HepG2 (cell line): ENCODE measurements at regions not wholly inside any gene's neighbourhood (a gene's known extent, or its start where the extent isn't known, plus 50 kb on each side); places are given as distances from the start of the nearest gene placed in this dataset.
A peak's percentile ranks its signal among the peaks of the same experiment; 100 is the strongest.

Source experiments
- ATAC-seq: fragments of 200-7000 bp; cut with Tn5 transposase; 3 replicates; pipeline ENCODE4 v1.9.1; 2020; ENCODE audit warnings: mild to moderate bottlenecking, moderate library complexity
- BruUV-seq: library from RNA; stranded (reverse); fragments of 400-500 nt; replicated peaks from 2 replicates; lab custom pipeline; 2021; lab: Mats Ljungman, UMichigan
- CTCF ChIA-PET: fragments of 300-600 bp; formaldehyde crosslinking; extraction: SDS; loops from one replicate; lab custom pipeline; 2021; ENCODE audit warnings: low total read pairs, inconsistent platforms, low intra/inter-chr PET ratio; lab: Yijun Ruan, JAX
- POLR2A ChIA-PET: fragments of 350-600 bp; sonication (Branson Sonifier 250); formaldehyde crosslinking; loops from one replicate; lab custom pipeline; 2020; ENCODE audit warnings: antibody characterized with exemption, inconsistent platforms; lab: Yijun Ruan, JAX
- DNase-seq: peaks from one replicate; pipeline ENCODE4 v3.0.0-alpha.2; 2015; ENCODE audit warnings: low spot score
- FAIRE-seq: peaks from 3 replicates; lab custom pipeline; 2011; peaks lifted over from hg19 to GRCh38; lab: Jason Lieb, UNC
- H2AFZ ChIP-seq: one replicate; pipeline ENCODE4 v1.6.1; 2011; ENCODE audit warnings: low read length, inconsistent platforms
- H3K27ac ChIP-seq: fragments of 300-600 bp; 3 replicates; pipeline ENCODE4 v1.8.0; 2011; ENCODE audit warnings: mixed run types, mild to moderate bottlenecking, mixed read lengths, low read length, inconsistent platforms; ENCODE audit not compliant: insufficient read depth; ENCODE audit errors: extremely low read length
- H3K27me3 ChIP-seq, 2 experiments: fragments of 200-600 bp in 1 of 2; 2 replicates in 1 of 2; 3 replicates in 1 of 2; pipeline versions ENCODE4 v1.6.0 to v1.8.0; 2011; ENCODE audit warnings: low read length in 2 of 2, mild to moderate bottlenecking in 2 of 2, moderate library complexity in 2 of 2, inconsistent platforms in 1 of 2; ENCODE audit not compliant: insufficient read depth in 2 of 2, control insufficient read depth in 1 of 2
- H3K36me3 ChIP-seq, 2 experiments: fragments of 200-600 bp in 1 of 2; replicated peaks in 1 of 2; 2 replicates in 1 of 2; 3 replicates in 1 of 2; pipeline versions ENCODE4 v1.5.1 to v1.8.0; 2011; ENCODE audit warnings: low read length in 2 of 2, inconsistent platforms in 1 of 2; ENCODE audit not compliant: insufficient read depth in 2 of 2, control insufficient read depth in 1 of 2
- H3K4me1 ChIP-seq: 2 replicates; pipeline ENCODE4 v1.5.1; 2012; ENCODE audit warnings: low read length, inconsistent platforms; ENCODE audit not compliant: insufficient read depth
- H3K4me2 ChIP-seq: 2 replicates; pipeline ENCODE4 v1.6.0; 2011; ENCODE audit warnings: low read depth, low read length, inconsistent platforms
- H3K4me3 ChIP-seq, 3 experiments: fragments of 200-600 bp in 1 of 3; sonication (generic), shearing (Covaris generic) in 1 of 3; replicated peaks in 1 of 3; 2 replicates each; pipeline ENCODE4 v1.5.1; 2011 to 2016; ENCODE audit warnings: low read length in 3 of 3, inconsistent platforms in 2 of 3, low read depth in 2 of 3, mild to moderate bottlenecking in 2 of 3, control low read depth in 1 of 3, mixed read lengths in 1 of 3; ENCODE audit not compliant: insufficient read depth in 1 of 3
- H3K79me2 ChIP-seq: one replicate; pipeline ENCODE4 v1.6.1; 2011; ENCODE audit warnings: low read length, inconsistent platforms; ENCODE audit not compliant: insufficient read depth
- H3K9ac ChIP-seq: 2 replicates; pipeline ENCODE4 v1.6.0; 2011; ENCODE audit warnings: mild to moderate bottlenecking, low read depth, low read length, inconsistent platforms; ENCODE audit not compliant: insufficient read depth
- H3K9me3 ChIP-seq: 2 replicates; pipeline ENCODE4 v1.5.1; 2012; ENCODE audit warnings: mild to moderate bottlenecking, low read length
- H4K20me1 ChIP-seq: 2 replicates; pipeline ENCODE4 v1.6.0; 2011; ENCODE audit warnings: inconsistent platforms, mild to moderate bottlenecking, low read length, moderate library complexity; ENCODE audit not compliant: insufficient read depth
- ARNT ChIP-seq: fragments of 450-650 bp; IDR thresholded peaks from 2 replicates; pipeline ENCODE4 v1.6.1; 2017
- CENPX ChIP-seq: sonication (generic); formaldehyde crosslinking; IDR thresholded peaks from 2 replicates; pipeline ENCODE4 v1.9.0; 2021; ENCODE audit warnings: mild to moderate bottlenecking, missing genetic modification reagents, moderate library complexity
- HMG20A ChIP-seq: IDR thresholded peaks from 2 replicates; pipeline ENCODE4 v1.6.1; 2016; ENCODE audit warnings: borderline replicate concordance
- HNRNPK ChIP-seq: fragments of 200-400 bp; formaldehyde crosslinking; IDR thresholded peaks from 2 replicates; pipeline ENCODE4 v1.6.1; 2018; ENCODE audit warnings: low read length, low read depth, moderate library complexity, mild to moderate bottlenecking; ENCODE audit not compliant: poor library complexity, severe bottlenecking
- MYNN ChIP-seq: sonication (generic); formaldehyde crosslinking; IDR thresholded peaks from 2 replicates; pipeline ENCODE4 v1.4.0; 2020; ENCODE audit warnings: mild to moderate bottlenecking, low read depth, missing genetic modification reagents
- NFYB ChIP-seq: sonication (generic); formaldehyde crosslinking; IDR thresholded peaks from 2 replicates; pipeline ENCODE4 v1.4.0; 2020; ENCODE audit warnings: missing genetic modification reagents
- RBFOX2 ChIP-seq: fragments of 200-400 bp; formaldehyde crosslinking; IDR thresholded peaks from 2 replicates; pipeline ENCODE4 v1.6.1; 2017; ENCODE audit warnings: low read depth, mild to moderate bottlenecking, low read length
- SAFB2 ChIP-seq: sonication (generic); formaldehyde crosslinking; IDR thresholded peaks from 2 replicates; pipeline ENCODE4 v1.5.1; 2020; ENCODE audit warnings: missing genetic modification reagents, low read depth, mild to moderate bottlenecking, borderline replicate concordance
- SOX13 ChIP-seq, 3 experiments: fragments of 450-650 bp in 1 of 3; sonication (generic) in 1 of 3; formaldehyde crosslinking in 1 of 3; IDR thresholded peaks in 2 of 3; conservative IDR thresholded peaks in 1 of 3; 2 replicates each; pipeline versions ENCODE4 v1.5.0 to v1.6.1; 2016 to 2020; ENCODE audit warnings: antibody characterized with exemption in 1 of 3, mild to moderate bottlenecking in 1 of 3, missing compliant biosample characterization in 1 of 3, missing genetic modification reagents in 1 of 3, moderate library complexity in 1 of 3
- ZFP41 ChIP-seq: sonication (generic); formaldehyde crosslinking; IDR thresholded peaks from 2 replicates; pipeline ENCODE4 v1.4.0; 2020; ENCODE audit warnings: mild to moderate bottlenecking, missing genetic modification reagents, borderline replicate concordance
- ZKSCAN1 ChIP-seq: fragments of 150-350 bp; IDR thresholded peaks from 2 replicates; pipeline ENCODE4 v1.6.1; 2014; ENCODE audit warnings: low read length
- ZNF253 ChIP-seq: sonication (generic); formaldehyde crosslinking; IDR thresholded peaks from 2 replicates; pipeline ENCODE4 v1.8.0; 2022; ENCODE audit warnings: mild to moderate bottlenecking, missing genetic modification reagents, borderline replicate concordance
- ZNF34 ChIP-seq: sonication (generic); formaldehyde crosslinking; IDR thresholded peaks from 2 replicates; pipeline ENCODE4 v1.4.0; 2020; ENCODE audit warnings: mild to moderate bottlenecking, missing genetic modification reagents, borderline replicate concordance
- ZNF350 ChIP-seq: sonication (generic); formaldehyde crosslinking; IDR thresholded peaks from 2 replicates; pipeline ENCODE4 v1.4.0; 2020; ENCODE audit warnings: mild to moderate bottlenecking, low read depth, missing genetic modification reagents, borderline replicate concordance
- ZNF44 ChIP-seq: sonication (generic); formaldehyde crosslinking; IDR thresholded peaks from 2 replicates; pipeline ENCODE4 v1.5.1; 2020; ENCODE audit warnings: mild to moderate bottlenecking, missing genetic modification reagents
- ZNF629 ChIP-seq: sonication (generic); formaldehyde crosslinking; conservative IDR thresholded peaks from 2 replicates; pipeline ENCODE4 v1.5.0; 2020; ENCODE audit warnings: missing genetic modification reagents
- ZNF777 ChIP-seq: sonication (generic); formaldehyde crosslinking; IDR thresholded peaks from 2 replicates; pipeline ENCODE4 v1.4.0; 2020; ENCODE audit warnings: missing genetic modification reagents
- ZNF782 ChIP-seq: sonication (generic); formaldehyde crosslinking; IDR thresholded peaks from 2 replicates; pipeline ENCODE4 v1.4.0; 2020; ENCODE audit warnings: missing genetic modification reagents, mild to moderate bottlenecking, borderline replicate concordance
- WGBS: methylation state at CpG from one replicate; pipeline ENCODE4 v1.1.6; 2017; ENCODE audit warnings: low lambda C conversion rate; 5-methylcytosine and 5-hydroxymethylcytosine counted together
- in situ Hi-C: cut with HindIII; loops from 2 replicates; pipeline ENCODE4 v1.10.0; 2017; ENCODE audit warnings: low pct_unique_long_range_greater_than_20kb; ENCODE audit not compliant: extremely low pct_ligation_motif_present
- intact Hi-C: fragments of 100-400 bp; cut with micrococcal nuclease; formaldehyde crosslinking; loops from one replicate; pipeline ENCODE4 v1.10.0; 2022; ENCODE audit not compliant: unreplicated experiment
- TF ChIP-seq, protein P1 (sequence below): sonication (generic); formaldehyde crosslinking; IDR thresholded peaks from 2 replicates; pipeline ENCODE4 v1.9.0; 2021; ENCODE audit warnings: missing genetic modification reagents, mild to moderate bottlenecking, borderline replicate concordance
- TF ChIP-seq, protein P2 (sequence below): sonication (generic); formaldehyde crosslinking; IDR thresholded peaks from 2 replicates; pipeline ENCODE4 v1.5.0; 2020; ENCODE audit warnings: missing genetic modification reagents
- TF ChIP-seq, protein P3 (sequence below): sonication (generic); formaldehyde crosslinking; IDR thresholded peaks from 2 replicates; pipeline ENCODE4 v1.4.0; 2020; ENCODE audit warnings: mild to moderate bottlenecking, missing genetic modification reagents

DNA sequence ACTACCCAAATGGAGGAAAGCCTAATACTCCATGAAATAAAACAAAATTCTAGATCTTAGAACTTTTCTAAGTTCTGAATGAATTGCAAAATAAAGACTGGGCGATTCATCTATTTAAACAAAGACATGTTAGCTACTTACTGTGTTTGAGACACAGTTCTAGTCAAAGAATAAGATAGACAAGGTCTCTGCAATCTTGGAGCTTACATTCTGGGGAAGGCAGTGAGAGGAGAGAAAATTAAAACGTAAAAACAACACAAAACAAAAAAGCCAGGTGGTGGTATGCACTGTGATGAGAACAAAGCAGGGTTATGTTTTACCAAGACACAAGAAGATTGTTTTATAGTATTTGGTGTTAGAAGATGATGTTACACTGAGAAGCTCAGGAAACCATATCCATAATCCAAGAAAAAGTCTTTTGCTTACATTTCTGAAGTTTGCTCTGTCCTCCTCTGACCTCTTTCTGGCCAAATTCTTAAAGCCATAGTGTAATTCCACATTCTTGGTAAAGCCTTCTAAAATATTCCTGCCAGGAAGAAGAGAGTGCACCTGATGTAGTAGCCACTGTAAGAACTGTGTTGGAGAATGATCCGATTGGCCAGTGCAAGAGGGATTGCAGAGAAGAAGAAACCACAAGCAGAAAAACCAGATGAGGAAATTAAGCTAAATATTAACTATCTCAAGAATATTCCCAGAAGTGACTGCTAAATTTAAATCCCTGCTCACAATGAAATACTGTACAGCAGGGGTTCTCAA is 218.4 kb downstream of the PCSK1 start:
- H2AFZ ChIP-seq, result no peak overlapping the region
- intact Hi-C loops (no loop called here), in situ Hi-C loops (no loop called here)
- H3K36me3 ChIP-seq, result no peaks in the 10 kb centered on the region
- H4K20me1 ChIP-seq, result no peaks in the 10 kb centered on the region
- H3K9me3 ChIP-seq, result no peaks in the 10 kb centered on the region
- peak overlapping the region; percentile 48; the same call in 1 of the 2 replicates for H3K9ac ChIP-seq
- peak overlapping the region in 1 of 3 experiments; percentile 4; a peak in 2 of 6 replicates for H3K4me3 ChIP-seq
- 72% methylated on average over 3 of the region's 3 CpGs for WGBS
- DNase-seq (peak; percentile 28), ATAC-seq (no peak), FAIRE-seq (no peak)
- ChIA-PET CTCF (no interaction called here), POLR2A (interaction anchor here (0.6 to 2.1 kb wide), 6 partner anchors 9 to 228 kb away, joined by 3 to 15 read pairs (median 4); no protein-coding TSS in a partner anchor)
- H3K27me3 ChIP-seq, result no peaks in the 10 kb centered on the region
- H3K4me2 ChIP-seq, result peak overlapping the region; percentile 55
- H3K79me2 ChIP-seq, result no peaks in the 10 kb centered on the region
- TSS peak; percentile 86 for BruUV-seq
- H3K27ac ChIP-seq, result no peak overlapping the region
- H3K4me1 ChIP-seq, result peaks cover 16% of the 10 kb centered on the region
- TF ChIP-seq ZFP41 (CRISPR knock-in tag), result no peak
- TF ChIP-seq ZKSCAN1, result no peak
- TF ChIP-seq ZNF44 (CRISPR knock-in tag), result no peak
- TF ChIP-seq ZNF253 (CRISPR knock-in tag), result no peak
- no peak for TF ChIP-seq MYNN
- no peak for TF ChIP-seq ZNF34 (CRISPR knock-in tag)
- TF ChIP-seq HNRNPK, result no peak
- no peak for TF ChIP-seq SAFB2 (CRISPR knock-in tag)
- TF ChIP-seq NFYB (CRISPR knock-in tag), result 0 out of 2 replicates have a peak, but pooled peaks have one; percentile 12
- TF ChIP-seq, protein P1, sequence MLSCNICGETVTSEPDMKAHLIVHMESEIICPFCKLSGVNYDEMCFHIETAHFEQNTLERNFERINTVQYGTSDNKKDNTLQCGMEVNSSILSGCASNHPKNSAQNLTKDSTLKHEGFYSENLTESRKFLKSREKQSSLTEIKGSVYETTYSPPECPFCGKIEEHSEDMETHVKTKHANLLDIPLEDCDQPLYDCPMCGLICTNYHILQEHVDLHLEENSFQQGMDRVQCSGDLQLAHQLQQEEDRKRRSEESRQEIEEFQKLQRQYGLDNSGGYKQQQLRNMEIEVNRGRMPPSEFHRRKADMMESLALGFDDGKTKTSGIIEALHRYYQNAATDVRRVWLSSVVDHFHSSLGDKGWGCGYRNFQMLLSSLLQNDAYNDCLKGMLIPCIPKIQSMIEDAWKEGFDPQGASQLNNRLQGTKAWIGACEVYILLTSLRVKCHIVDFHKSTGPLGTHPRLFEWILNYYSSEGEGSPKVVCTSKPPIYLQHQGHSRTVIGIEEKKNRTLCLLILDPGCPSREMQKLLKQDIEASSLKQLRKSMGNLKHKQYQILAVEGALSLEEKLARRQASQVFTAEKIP (CRISPR knock-in tag), result no peak
- TF ChIP-seq ZNF350, result no peak
- peak; percentile 34; the same call in 1 of the 2 replicates for TF ChIP-seq HMG20A
- TF ChIP-seq CENPX (CRISPR knock-in tag), result no peak
- no peak for TF ChIP-seq ZNF629 (CRISPR knock-in tag)
- no peak for TF ChIP-seq ZNF782
- TF ChIP-seq, protein P2, sequence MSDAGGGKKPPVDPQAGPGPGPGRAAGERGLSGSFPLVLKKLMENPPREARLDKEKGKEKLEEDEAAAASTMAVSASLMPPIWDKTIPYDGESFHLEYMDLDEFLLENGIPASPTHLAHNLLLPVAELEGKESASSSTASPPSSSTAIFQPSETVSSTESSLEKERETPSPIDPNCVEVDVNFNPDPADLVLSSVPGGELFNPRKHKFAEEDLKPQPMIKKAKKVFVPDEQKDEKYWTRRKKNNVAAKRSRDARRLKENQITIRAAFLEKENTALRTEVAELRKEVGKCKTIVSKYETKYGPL (CRISPR knock-in tag), result no peak
- 0 out of 2 replicates have a peak, but pooled peaks have one; percentile 19 for TF ChIP-seq RBFOX2
- TF ChIP-seq SOX13 (IDR thresholded peaks at IDR 0.05), result no peak
- peak in 1 of 2 experiments; percentile 6; a peak in 1 of 4 replicates for TF ChIP-seq SOX13 (CRISPR knock-in tag; conservative IDR thresholded peaks at IDR 0.05 in 1 of 2, IDR thresholded peaks at IDR 0.05 in 1 of 2)
- TF ChIP-seq, protein P3, sequence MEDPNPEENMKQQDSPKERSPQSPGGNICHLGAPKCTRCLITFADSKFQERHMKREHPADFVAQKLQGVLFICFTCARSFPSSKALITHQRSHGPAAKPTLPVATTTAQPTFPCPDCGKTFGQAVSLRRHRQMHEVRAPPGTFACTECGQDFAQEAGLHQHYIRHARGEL, result no peak
- no peak for TF ChIP-seq ZNF777
- no peak for TF ChIP-seq ARNT
